ENCODE measurements at regions not wholly inside any gene's neighbourhood (a gene's known extent, or its start where the extent isn't known, plus 50 kb on each side); places are given as distances from the start of the nearest gene placed in this dataset.

DNA sequence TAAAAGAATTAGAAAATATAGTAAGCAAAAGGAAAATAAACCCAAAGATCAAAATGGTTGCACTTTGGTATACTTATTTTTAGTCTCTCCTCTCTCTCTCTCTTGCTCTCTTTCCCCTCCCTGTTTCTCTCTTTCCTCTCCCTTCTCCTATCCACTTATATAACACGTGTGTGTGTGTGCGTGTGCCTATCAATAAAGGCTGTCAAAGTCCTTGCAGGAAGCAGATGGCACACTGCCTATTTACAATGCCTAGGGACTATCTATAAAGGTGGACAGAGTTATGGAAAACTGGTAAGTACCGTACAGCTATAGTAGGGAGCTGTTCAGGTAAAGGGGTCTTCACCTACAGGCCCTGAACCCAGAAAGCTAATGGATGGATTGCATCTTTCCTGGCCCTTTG is 161.6 kb downstream of the SQOR start (continued):
- TF ChIP-seq, protein P1, sequence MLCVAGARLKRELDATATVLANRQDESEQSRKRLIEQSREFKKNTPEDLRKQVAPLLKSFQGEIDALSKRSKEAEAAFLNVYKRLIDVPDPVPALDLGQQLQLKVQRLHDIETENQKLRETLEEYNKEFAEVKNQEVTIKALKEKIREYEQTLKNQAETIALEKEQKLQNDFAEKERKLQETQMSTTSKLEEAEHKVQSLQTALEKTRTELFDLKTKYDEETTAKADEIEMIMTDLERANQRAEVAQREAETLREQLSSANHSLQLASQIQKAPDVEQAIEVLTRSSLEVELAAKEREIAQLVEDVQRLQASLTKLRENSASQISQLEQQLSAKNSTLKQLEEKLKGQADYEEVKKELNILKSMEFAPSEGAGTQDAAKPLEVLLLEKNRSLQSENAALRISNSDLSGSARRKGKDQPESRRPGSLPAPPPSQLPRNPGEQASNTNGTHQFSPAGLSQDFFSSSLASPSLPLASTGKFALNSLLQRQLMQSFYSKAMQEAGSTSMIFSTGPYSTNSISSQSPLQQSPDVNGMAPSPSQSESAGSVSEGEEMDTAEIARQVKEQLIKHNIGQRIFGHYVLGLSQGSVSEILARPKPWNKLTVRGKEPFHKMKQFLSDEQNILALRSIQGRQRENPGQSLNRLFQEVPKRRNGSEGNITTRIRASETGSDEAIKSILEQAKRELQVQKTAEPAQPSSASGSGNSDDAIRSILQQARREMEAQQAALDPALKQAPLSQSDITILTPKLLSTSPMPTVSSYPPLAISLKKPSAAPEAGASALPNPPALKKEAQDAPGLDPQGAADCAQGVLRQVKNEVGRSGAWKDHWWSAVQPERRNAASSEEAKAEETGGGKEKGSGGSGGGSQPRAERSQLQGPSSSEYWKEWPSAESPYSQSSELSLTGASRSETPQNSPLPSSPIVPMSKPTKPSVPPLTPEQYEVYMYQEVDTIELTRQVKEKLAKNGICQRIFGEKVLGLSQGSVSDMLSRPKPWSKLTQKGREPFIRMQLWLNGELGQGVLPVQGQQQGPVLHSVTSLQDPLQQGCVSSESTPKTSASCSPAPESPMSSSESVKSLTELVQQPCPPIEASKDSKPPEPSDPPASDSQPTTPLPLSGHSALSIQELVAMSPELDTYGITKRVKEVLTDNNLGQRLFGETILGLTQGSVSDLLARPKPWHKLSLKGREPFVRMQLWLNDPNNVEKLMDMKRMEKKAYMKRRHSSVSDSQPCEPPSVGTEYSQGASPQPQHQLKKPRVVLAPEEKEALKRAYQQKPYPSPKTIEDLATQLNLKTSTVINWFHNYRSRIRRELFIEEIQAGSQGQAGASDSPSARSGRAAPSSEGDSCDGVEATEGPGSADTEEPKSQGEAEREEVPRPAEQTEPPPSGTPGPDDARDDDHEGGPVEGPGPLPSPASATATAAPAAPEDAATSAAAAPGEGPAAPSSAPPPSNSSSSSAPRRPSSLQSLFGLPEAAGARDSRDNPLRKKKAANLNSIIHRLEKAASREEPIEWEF (IDR thresholded peaks at IDR 0.05; ENCODE audit: insufficient replicate concordance, low read depth, low read length) = no peak
- TF ChIP-seq, protein P2, sequence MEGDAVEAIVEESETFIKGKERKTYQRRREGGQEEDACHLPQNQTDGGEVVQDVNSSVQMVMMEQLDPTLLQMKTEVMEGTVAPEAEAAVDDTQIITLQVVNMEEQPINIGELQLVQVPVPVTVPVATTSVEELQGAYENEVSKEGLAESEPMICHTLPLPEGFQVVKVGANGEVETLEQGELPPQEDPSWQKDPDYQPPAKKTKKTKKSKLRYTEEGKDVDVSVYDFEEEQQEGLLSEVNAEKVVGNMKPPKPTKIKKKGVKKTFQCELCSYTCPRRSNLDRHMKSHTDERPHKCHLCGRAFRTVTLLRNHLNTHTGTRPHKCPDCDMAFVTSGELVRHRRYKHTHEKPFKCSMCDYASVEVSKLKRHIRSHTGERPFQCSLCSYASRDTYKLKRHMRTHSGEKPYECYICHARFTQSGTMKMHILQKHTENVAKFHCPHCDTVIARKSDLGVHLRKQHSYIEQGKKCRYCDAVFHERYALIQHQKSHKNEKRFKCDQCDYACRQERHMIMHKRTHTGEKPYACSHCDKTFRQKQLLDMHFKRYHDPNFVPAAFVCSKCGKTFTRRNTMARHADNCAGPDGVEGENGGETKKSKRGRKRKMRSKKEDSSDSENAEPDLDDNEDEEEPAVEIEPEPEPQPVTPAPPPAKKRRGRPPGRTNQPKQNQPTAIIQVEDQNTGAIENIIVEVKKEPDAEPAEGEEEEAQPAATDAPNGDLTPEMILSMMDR (IDR thresholded peaks at IDR 0.05 in 2 of 3, conservative IDR thresholded peaks at IDR 0.05 in 1 of 3; ENCODE audit: control insufficient read depth in 2 of 3, extremely low read depth in 1 of 3, insufficient read depth in 1 of 3, low read depth in 3 of 3, low read length in 3 of 3) = no peak
- TF ChIP-seq NRF1 (conservative IDR thresholded peaks at IDR 0.05; ENCODE audit: low read depth, low read length) (no peak), TCF7 (IDR thresholded peaks at IDR 0.05; ENCODE audit: borderline replicate concordance) (no peak), LARP7 (IDR thresholded peaks at IDR 0.05) (no peak), SREBF1 (IDR thresholded peaks at IDR 0.05; ENCODE audit: low read length) (no peak), RUNX3 (IDR thresholded peaks at IDR 0.05; ENCODE audit: low read length) (no peak), SMC3 (IDR thresholded peaks at IDR 0.05; ENCODE audit: borderline replicate concordance, low read length) (no peak), ATF7 (IDR thresholded peaks at IDR 0.05; ENCODE audit: low read depth) (no peak), NR2C2 (IDR thresholded peaks at IDR 0.05; ENCODE audit: borderline replicate concordance, control insufficient read depth, insufficient read length, low read depth) (no peak), EGR1 (IDR thresholded peaks at IDR 0.05; ENCODE audit: borderline replicate concordance in 1 of 2, low read depth in 2 of 2, low read length in 2 of 2) (no peak), ZNF24 (IDR thresholded peaks at IDR 0.05) (no peak)
- TF ChIP-seq, protein P3, sequence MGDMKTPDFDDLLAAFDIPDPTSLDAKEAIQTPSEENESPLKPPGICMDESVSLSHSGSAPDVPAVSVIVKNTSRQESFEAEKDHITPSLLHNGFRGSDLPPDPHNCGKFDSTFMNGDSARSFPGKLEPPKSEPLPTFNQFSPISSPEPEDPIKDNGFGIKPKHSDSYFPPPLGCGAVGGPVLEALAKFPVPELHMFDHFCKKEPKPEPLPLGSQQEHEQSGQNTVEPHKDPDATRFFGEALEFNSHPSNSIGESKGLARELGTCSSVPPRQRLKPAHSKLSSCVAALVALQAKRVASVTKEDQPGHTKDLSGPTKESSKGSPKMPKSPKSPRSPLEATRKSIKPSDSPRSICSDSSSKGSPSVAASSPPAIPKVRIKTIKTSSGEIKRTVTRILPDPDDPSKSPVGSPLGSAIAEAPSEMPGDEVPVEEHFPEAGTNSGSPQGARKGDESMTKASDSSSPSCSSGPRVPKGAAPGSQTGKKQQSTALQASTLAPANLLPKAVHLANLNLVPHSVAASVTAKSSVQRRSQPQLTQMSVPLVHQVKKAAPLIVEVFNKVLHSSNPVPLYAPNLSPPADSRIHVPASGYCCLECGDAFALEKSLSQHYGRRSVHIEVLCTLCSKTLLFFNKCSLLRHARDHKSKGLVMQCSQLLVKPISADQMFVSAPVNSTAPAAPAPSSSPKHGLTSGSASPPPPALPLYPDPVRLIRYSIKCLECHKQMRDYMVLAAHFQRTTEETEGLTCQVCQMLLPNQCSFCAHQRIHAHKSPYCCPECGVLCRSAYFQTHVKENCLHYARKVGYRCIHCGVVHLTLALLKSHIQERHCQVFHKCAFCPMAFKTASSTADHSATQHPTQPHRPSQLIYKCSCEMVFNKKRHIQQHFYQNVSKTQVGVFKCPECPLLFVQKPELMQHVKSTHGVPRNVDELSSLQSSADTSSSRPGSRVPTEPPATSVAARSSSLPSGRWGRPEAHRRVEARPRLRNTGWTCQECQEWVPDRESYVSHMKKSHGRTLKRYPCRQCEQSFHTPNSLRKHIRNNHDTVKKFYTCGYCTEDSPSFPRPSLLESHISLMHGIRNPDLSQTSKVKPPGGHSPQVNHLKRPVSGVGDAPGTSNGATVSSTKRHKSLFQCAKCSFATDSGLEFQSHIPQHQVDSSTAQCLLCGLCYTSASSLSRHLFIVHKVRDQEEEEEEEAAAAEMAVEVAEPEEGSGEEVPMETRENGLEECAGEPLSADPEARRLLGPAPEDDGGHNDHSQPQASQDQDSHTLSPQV (IDR thresholded peaks at IDR 0.05) = no peak

Measured in GM12878 (cell line).